NCI-H1930 (cell line): ENCODE measurements at regions not wholly inside any gene's neighbourhood (a gene's known extent, or its start where the extent isn't known, plus 50 kb on each side); places are given as distances from the start of the nearest gene placed in this dataset.
"Not testable (repeated sequence)": the region's sequence is repeated elsewhere in the genome, so short reads cannot be mapped to it uniquely, and the experiment has no call there.

Source experiments
- DNase-seq, 2 experiments: peaks; one replicate each; lab custom pipeline; 2025; lab: John Stamatoyannopoulos, UW

GRCh38 chr5:121090822-121091221 lies 626.7 kb downstream of the PRR16 start:
- DNase-seq, result no peak

GRCh38 chr5:121100931-121101330 lies 636.8 kb downstream of the PRR16 start:
- DNase-seq, result no peak

- DNase-seq, result no peak
Measured at GRCh38 chr5:121105921-121106320, 641.8 kb downstream of the PRR16 start.

GRCh38 chr5:121106721-121107690 lies 642.9 kb downstream of the PRR16 start:
- DNase-seq, result not testable (repeated sequence)

- no peak for DNase-seq
Measured at GRCh38 chr5:121108725-121109124, 644.6 kb downstream of the PRR16 start.

GRCh38 chr5:121109817-121110216 lies 645.7 kb downstream of the PRR16 start:
- no peak for DNase-seq

GRCh38 chr5:121121786-121122185 lies 657.7 kb downstream of the PRR16 start:
- DNase-seq, result no peak

- no peak for DNase-seq
Measured at GRCh38 chr5:121138495-121138907, 674.4 kb downstream of the PRR16 start.

- no peak for DNase-seq
Measured at GRCh38 chr5:121138952-121139351, 674.9 kb downstream of the PRR16 start.

GRCh38 chr5:121144764-121145163 lies 680.7 kb downstream of the PRR16 start:
- DNase-seq, result no peak

- no peak for DNase-seq
Measured at GRCh38 chr5:121151534-121151933, 687.4 kb downstream of the PRR16 start.

GRCh38 chr5:121152411-121152810 lies 688.3 kb downstream of the PRR16 start:
- no peak for DNase-seq

GRCh38 chr5:121156565-121156964 lies 692.5 kb downstream of the PRR16 start:
- no peak for DNase-seq

- no peak for DNase-seq
Measured at GRCh38 chr5:121158451-121158850, 693.2 kb upstream of the FTMT start.

GRCh38 chr5:121160591-121160990 lies 691.1 kb upstream of the FTMT start:
- DNase-seq, result no peak

- DNase-seq, result no peak
Measured at GRCh38 chr5:121164632-121165031, 687.0 kb upstream of the FTMT start.

GRCh38 chr5:121171361-121171760 lies 680.3 kb upstream of the FTMT start:
- no peak for DNase-seq

- DNase-seq, result no peak
Measured at GRCh38 chr5:121171834-121172233, 679.8 kb upstream of the FTMT start.

- no peak for DNase-seq
Measured at GRCh38 chr5:121174351-121174750, 677.3 kb upstream of the FTMT start.

- DNase-seq, result no peak
Measured at GRCh38 chr5:121175986-121176385, 675.7 kb upstream of the FTMT start.

GRCh38 chr5:121182788-121183490 lies 668.7 kb upstream of the FTMT start:
- no peak for DNase-seq

- no peak for DNase-seq
Measured at GRCh38 chr5:121188849-121189248, 662.8 kb upstream of the FTMT start.
